Ascending aorta (tissue), 2 donors: ENCODE measurements at regions not wholly inside any gene's neighbourhood (a gene's known extent, or its start where the extent isn't known, plus 50 kb on each side); places are given as distances from the start of the nearest gene placed in this dataset.

Experiments
- DNase-seq, 2 donors: peaks; one replicate each; pipeline ENCODE4 v3.0.0-alpha.2; 2019; ENCODE audit warnings: low spot score in 2 of 2
- H3K27ac ChIP-seq, 2 donors: fragments of 200-600 bp; sonication (generic); one replicate each; pipeline ENCODE4 v1.5.1; 2016 to 2017; ENCODE audit warnings: mild to moderate bottlenecking in 1 of 2
- H3K27me3 ChIP-seq: fragments of 200-600 bp; sonication (generic); one replicate; pipeline ENCODE4 v1.5.1; 2017
- H3K36me3 ChIP-seq, 2 donors: fragments of 200-600 bp; sonication (generic); one replicate each; pipeline ENCODE4 v1.5.1; 2016
- H3K4me1 ChIP-seq, 2 donors: fragments of 200-600 bp; sonication (generic); one replicate each; pipeline ENCODE4 v1.5.1; 2016 to 2017; ENCODE audit warnings: mild to moderate bottlenecking in 1 of 2
- H3K4me3 ChIP-seq, 2 donors: fragments of 200-600 bp; sonication (generic); one replicate each; pipeline ENCODE4 v1.5.1; 2016 to 2017; ENCODE audit warnings: mild to moderate bottlenecking in 1 of 2
- H3K9me3 ChIP-seq, 2 donors: fragments of 200-600 bp; sonication (generic); one replicate each; pipeline ENCODE4 v1.5.1; 2016
- intact Hi-C: fragments of 100-400 bp; cut with DNase I; formaldehyde crosslinking; loops from one replicate; pipeline ENCODE4 v1.15.1; 2023
- TF ChIP-seq, protein P1 (sequence below), 3 experiments: fragments of 200-600 bp in 2 of 3; fragments of 450-650 bp in 1 of 3; sonication (generic) in 2 of 3; IDR thresholded peaks; one replicate each; pipeline ENCODE4 v1.5.1; 2016 to 2019; ENCODE audit warnings: antibody characterized with exemption in 3 of 3, mild to moderate bottlenecking in 1 of 3, moderate library complexity in 1 of 3

GRCh38 chr12:118645219-118645618 lies 268.9 kb downstream of the SUDS3 start:
- Histone ChIP-seq H3K27ac (no peak overlapping the region), H3K4me1 (no peaks in the 10 kb centered on the region), H3K4me3 (no peak overlapping the region), H3K27me3 (no peaks in the 10 kb centered on the region), H3K9me3 (no peaks in the 10 kb centered on the region), H3K36me3 (no peaks in the 10 kb centered on the region)
- TF ChIP-seq, protein P1, sequence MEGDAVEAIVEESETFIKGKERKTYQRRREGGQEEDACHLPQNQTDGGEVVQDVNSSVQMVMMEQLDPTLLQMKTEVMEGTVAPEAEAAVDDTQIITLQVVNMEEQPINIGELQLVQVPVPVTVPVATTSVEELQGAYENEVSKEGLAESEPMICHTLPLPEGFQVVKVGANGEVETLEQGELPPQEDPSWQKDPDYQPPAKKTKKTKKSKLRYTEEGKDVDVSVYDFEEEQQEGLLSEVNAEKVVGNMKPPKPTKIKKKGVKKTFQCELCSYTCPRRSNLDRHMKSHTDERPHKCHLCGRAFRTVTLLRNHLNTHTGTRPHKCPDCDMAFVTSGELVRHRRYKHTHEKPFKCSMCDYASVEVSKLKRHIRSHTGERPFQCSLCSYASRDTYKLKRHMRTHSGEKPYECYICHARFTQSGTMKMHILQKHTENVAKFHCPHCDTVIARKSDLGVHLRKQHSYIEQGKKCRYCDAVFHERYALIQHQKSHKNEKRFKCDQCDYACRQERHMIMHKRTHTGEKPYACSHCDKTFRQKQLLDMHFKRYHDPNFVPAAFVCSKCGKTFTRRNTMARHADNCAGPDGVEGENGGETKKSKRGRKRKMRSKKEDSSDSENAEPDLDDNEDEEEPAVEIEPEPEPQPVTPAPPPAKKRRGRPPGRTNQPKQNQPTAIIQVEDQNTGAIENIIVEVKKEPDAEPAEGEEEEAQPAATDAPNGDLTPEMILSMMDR (IDR thresholded peaks at IDR 0.05) = no peak
- intact Hi-C loops = no loop called here
- DNase-seq = no peak

DNA sequence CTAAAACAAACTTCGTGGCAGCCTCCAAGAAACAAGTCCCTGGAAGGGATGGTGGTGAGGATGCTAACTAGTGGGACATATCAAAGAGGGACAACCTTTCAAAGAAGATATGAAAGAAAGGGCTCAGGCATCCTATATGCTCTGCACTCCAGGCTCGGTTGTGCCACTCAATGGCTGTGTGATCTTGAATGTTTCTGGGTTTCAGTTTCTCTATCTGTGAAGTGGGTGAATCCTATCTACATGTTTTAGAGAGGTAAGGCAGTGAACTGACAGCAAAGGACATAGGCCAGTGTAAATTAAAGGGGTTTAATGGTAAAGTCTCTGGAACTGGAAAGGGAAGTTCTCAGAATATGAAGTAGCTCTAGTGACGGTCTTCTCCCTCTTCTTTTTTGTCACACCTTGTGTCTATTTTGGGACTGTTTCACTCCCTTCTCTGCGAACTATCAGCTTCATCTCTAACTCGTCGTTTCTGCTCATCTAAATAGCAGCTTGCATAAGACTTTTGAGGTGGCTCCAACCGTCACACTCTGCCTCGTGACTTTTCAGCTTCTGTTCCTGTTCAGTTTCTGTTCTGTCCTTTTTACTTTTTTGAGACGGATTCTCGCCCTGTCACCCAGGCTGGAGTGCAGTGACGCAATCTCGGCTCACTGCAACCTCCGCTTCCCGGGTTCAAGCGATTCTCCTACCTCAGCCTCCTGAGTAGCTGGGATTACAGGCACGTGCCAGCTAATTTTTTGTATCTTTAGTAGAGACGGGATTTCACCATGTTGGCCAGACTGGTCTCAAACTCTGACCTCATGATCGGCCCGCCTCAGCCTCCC lies 273.6 kb downstream of the SUDS3 start:
- DNase-seq = no peak
- Histone ChIP-seq H3K36me3 (no peaks in the 10 kb centered on the region), H3K27me3 (no peaks in the 10 kb centered on the region), H3K9me3 (no peaks in the 10 kb centered on the region), H3K4me3 (no peak overlapping the region), H3K4me1 (no peaks in the 10 kb centered on the region), H3K27ac (no peak overlapping the region)
- TF ChIP-seq, protein P1 (IDR thresholded peaks at IDR 0.05) = no peak
- intact Hi-C loops = no loop called here

DNA sequence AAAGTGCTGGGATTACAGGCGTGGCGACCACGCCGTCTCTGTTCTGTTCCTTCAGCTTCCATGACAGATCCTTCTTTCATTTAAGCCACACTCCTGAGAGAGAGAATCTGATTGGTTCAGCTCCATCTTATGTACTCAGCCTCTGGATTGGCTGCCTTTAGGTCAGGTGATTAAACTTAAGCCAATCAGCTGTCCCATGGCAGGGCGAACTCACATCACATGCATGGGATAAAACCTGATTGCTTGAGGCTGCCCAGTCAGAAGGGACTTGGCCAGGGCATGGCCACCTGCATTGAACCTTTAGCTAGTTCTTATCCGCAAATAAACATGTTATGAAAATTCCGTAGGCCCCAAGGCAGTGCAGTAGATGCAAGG lies 274.2 kb downstream of the SUDS3 start:
- Histone ChIP-seq H3K9me3 (no peaks in the 10 kb centered on the region), H3K4me3 (no peak overlapping the region), H3K27ac (no peak overlapping the region), H3K36me3 (no peaks in the 10 kb centered on the region), H3K27me3 (no peaks in the 10 kb centered on the region), H3K4me1 (no peaks in the 10 kb centered on the region)
- intact Hi-C loops = no loop called here
- TF ChIP-seq, protein P1 (IDR thresholded peaks at IDR 0.05) = no peak
- DNase-seq = no peak

DNA sequence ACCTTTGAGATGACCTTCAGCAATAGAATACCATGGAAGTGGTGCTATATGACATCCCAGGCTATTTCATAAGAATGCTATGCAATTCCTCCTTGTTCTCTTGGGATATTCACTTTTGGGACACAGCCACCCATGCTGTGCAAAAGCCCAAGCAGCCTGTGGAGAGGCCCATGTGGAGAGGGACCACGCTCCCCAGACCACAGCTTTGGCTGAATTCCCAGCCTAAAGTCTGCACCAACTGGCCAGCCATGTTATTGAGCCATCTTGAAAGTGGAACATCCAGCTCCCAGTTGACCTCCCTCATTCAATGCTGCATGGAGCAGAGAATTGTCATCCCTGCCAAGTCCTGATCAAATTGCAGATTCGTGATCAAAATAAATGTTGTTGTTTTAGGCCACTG lies 275.1 kb downstream of the SUDS3 start:
- no peaks in the 10 kb centered on the region for H3K27me3 ChIP-seq
- H3K4me3 ChIP-seq = no peak overlapping the region
- no peak overlapping the region for H3K27ac ChIP-seq
- intact Hi-C loops = no loop called here
- no peak for DNase-seq
- no peaks in the 10 kb centered on the region for H3K36me3 ChIP-seq
- TF ChIP-seq, protein P1 (IDR thresholded peaks at IDR 0.05) = no peak
- no peaks in the 10 kb centered on the region for H3K9me3 ChIP-seq
- H3K4me1 ChIP-seq = no peaks in the 10 kb centered on the region

DNA sequence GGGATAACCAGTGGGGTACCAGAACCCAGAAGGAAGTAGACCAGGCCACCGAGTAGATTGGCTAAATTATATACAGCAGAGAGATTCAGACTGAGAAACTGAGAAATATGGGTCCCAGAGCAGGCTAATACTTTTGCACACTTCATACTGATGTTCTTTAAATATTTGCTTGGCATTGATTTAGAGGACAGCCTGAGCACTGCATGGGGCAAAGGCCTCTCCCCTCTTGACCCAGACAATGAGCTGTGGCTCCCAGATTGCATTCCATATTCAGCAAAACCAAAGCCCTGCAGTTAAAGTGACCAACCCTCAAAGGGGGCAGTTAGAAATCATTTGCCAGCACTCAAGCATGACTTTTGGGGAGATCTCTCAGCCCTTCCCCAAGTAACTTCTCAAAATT lies 279.2 kb downstream of the SUDS3 start:
- no peaks in the 10 kb centered on the region for H3K4me1 ChIP-seq
- TF ChIP-seq, protein P1 (IDR thresholded peaks at IDR 0.05) = no peak
- no peaks in the 10 kb centered on the region for H3K9me3 ChIP-seq
- no peak for DNase-seq
- intact Hi-C loops = no loop called here
- H3K27me3 ChIP-seq = no peaks in the 10 kb centered on the region
- H3K27ac ChIP-seq = no peak overlapping the region
- H3K4me3 ChIP-seq = no peak overlapping the region
- H3K36me3 ChIP-seq = no peaks in the 10 kb centered on the region
